22Rv1 (cell line): ENCODE measurements at regions not wholly inside any gene's neighbourhood (a gene's known extent, or its start where the extent isn't known, plus 50 kb on each side); places are given as distances from the start of the nearest gene placed in this dataset.

Experiments
- CTCF ChIP-seq: fragments of 450-650 bp; IDR thresholded peaks from 2 replicates; pipeline ENCODE4 v1.5.1; 2017; ENCODE audit warnings: mild to moderate bottlenecking
- ZFX ChIP-seq: fragments of 450-650 bp; IDR thresholded peaks from 2 replicates; pipeline ENCODE4 v1.6.1; 2017; ENCODE audit warnings: antibody characterized with exemption, borderline replicate concordance

GRCh38 chr12:30835216-30835615, 80.5 kb upstream of the CAPRIN2 start:
- no peak for TF ChIP-seq CTCF
- no peak for TF ChIP-seq ZFX
